ENCODE measurements at regions not wholly inside any gene's neighbourhood (a gene's known extent, or its start where the extent isn't known, plus 50 kb on each side); places are given as distances from the start of the nearest gene placed in this dataset.

DNA sequence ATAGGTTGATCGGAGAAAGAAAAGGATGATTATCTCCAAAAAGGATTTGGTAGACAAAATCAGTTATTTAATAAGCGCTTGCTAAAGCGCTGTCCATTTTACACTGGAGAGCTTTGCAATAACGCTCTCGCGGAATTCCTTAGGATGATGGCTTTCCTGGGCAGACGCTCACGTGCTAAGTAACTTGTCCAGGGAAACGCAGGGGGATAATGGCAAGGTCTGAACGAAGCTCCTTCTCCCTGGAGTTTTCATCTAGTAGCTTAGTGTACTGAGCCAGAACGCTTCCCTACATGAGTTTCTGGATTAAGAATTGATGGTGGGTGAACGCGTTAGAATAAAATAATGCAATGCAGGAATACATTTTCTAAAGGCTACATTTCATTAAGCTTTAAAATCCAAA is 739.5 kb upstream of the SALL3 start:
- ATAC-seq (ENCODE audit: low FRiP score) (no peak), DNase-seq (ENCODE audit: low spot score) (no peak)
- TF ChIP-seq, protein P1, sequence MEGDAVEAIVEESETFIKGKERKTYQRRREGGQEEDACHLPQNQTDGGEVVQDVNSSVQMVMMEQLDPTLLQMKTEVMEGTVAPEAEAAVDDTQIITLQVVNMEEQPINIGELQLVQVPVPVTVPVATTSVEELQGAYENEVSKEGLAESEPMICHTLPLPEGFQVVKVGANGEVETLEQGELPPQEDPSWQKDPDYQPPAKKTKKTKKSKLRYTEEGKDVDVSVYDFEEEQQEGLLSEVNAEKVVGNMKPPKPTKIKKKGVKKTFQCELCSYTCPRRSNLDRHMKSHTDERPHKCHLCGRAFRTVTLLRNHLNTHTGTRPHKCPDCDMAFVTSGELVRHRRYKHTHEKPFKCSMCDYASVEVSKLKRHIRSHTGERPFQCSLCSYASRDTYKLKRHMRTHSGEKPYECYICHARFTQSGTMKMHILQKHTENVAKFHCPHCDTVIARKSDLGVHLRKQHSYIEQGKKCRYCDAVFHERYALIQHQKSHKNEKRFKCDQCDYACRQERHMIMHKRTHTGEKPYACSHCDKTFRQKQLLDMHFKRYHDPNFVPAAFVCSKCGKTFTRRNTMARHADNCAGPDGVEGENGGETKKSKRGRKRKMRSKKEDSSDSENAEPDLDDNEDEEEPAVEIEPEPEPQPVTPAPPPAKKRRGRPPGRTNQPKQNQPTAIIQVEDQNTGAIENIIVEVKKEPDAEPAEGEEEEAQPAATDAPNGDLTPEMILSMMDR (IDR thresholded peaks at IDR 0.05): no peak

DNA sequence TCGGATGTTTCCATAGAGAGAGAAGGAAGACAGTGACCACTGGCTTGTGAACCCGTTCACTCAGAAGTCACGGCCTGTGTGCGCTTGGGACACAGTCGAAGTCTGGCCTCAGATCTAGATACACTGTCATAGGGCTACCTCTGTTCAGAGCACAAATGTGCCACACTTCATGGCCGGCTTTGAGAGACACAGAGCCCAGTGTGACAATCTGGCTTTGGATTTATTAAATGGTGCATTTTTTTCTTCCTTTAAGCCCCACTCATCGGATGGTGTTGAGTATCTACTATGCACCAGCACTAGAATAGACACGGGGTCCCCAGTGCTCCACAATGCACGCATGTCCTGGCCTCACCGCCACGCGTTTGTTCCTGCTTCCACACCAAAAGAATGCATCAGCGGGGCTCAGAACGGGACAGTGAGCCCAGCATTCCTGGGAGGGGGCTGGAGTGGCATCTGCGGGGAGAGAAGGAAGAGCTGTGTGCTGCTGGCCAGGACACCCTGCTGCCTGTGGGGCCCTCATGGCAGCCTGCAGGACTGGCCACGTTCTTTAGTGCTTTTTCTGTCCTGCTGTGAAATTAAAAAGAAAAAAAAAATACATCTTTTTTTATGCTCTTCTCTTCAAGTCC is 738.9 kb upstream of the SALL3 start:
- ATAC-seq (ENCODE audit: low FRiP score) (no peak), DNase-seq (ENCODE audit: low spot score) (no peak)
- TF ChIP-seq, protein P1 (IDR thresholded peaks at IDR 0.05): no peak

DNA sequence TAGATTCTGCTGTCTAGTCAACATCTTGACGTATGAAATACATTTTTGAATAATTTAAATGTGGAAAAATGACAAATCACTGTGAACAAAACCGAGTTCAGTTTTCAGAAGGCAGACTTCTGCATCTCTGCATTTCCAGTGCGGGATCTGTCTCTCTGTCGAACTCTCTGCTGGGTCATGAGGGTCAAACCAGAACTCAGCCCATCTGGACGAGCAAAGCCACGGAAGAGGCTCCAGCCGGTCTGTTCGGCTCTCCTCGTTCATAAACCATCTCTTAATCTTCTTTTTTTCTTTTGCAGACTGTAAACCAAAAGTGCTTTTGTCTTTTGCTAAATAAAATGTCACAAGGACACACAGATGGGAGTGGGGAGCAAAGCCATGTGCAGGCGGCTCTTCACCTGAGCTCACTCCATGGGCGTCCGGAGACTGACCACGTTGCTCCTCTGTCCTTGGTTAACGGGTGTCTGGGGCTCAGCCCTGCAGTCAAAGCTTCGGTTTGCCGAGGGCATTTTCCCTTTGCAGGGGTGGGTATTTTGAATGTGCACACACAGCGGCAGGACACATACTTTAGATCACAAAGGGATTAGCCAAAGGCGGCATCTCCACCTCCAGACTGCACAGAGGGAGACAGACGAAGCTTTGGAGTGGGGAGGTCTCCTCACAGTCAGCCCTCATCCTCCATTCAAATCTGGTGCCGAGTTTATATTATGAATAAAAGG is 737.9 kb upstream of the SALL3 start:
- TF ChIP-seq, protein P1 (IDR thresholded peaks at IDR 0.05): no peak
- ATAC-seq (ENCODE audit: low FRiP score): peak; percentile 29
- no peak for DNase-seq (ENCODE audit: low spot score)

DNA sequence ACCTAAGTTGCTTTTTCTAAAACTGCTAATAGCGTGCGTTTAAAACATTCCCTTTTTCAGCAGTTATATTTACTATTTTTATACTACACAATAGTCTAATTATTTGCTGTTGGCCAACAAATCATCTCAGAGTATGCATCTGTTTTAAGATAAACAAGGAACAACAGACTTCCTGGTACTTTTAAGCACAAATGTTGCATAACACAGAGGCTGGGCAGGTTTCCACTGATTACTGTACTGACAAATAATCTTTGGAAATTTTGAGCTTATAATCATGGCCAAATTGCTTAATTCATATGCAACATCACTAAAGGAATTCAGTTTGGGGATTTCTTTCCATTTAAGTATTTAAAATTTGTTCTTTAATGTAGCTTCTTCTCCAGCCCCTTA is 737.4 kb upstream of the SALL3 start:
- DNase-seq (ENCODE audit: low spot score) (peak; percentile 70), ATAC-seq (ENCODE audit: low FRiP score) (peak; percentile 80)
- TF ChIP-seq, protein P1 (IDR thresholded peaks at IDR 0.05): no peak

DNA sequence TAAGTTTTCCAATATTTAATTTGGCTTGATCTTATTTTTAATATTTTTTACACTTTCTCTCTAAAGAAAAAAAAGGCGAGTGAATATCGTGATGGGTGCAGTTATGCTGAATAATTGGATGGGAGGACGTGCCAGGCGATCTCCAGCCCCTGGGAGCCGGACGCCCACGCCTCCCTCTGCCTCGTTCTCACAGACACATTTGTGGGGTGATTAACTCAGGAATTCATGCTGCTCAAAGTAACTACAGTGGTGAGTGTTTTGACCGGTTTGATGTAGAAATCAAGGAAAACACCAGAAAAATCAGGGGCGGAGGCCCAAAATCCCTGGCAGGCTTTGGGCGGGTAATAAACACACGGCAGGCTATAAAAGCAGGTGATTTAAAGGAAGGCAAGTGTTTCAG is 736.8 kb upstream of the SALL3 start:
- TF ChIP-seq, protein P1 (IDR thresholded peaks at IDR 0.05): no peak
- no peak for DNase-seq (ENCODE audit: low spot score)
- ATAC-seq (ENCODE audit: low FRiP score): peak; percentile 93

DNA sequence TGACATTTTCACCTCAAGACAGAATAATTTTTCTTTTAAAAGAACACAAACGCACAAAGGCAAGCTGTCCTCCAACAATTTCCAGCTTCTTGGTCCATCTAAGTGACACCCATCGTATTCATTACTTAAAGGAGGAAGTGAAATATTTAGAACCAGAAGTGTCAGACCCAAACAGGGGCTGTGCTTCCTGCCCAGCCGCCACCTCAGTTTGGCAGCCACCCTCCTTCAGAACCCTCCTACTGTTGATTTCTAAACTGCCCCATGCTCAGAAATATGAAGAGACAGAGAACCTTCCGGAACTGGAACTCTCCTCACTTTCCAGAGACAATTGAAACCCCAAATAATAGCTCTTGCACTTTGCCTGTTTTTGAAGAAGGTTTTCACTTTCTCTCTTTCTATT is 734.8 kb upstream of the SALL3 start:
- TF ChIP-seq, protein P1 (IDR thresholded peaks at IDR 0.05): no peak
- ATAC-seq (ENCODE audit: low FRiP score) (no peak), DNase-seq (ENCODE audit: low spot score) (no peak)

DNA sequence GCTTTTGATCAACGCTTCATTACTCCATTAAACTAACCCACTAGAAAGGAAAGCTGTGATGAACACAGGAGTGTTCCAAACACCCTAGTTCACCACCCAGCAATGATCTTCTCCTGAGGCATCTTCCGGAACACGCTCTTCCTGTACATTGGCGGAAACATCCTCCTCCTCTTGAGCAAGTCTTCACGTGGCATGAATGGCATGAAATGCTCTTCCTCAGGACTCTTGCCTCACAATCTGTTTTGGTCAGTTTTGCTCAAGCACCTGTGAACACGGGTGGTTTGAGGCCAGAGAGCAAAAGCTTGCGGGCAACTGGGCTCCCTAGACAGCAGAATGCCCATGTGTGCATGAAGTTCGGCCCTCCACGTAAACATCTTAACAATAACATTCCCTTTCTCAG is 734.2 kb upstream of the SALL3 start:
- ATAC-seq (ENCODE audit: low FRiP score): no peak
- no peak for DNase-seq (ENCODE audit: low spot score)
- TF ChIP-seq, protein P1 (IDR thresholded peaks at IDR 0.05): no peak

Measured in omental fat pad (tissue), 3 donors.